Smooth muscle cell (in vitro differentiated cells): ENCODE measurements at regions not wholly inside any gene's neighbourhood (a gene's known extent, or its start where the extent isn't known, plus 50 kb on each side); places are given as distances from the start of the nearest gene placed in this dataset.

ENCODE experiments used
- DNase-seq: peaks from one replicate; lab custom pipeline; 2025; ENCODE audit not compliant: unreplicated experiment; lab: John Stamatoyannopoulos, UW
- H2AFZ ChIP-seq: fragments of 200-600 bp; sonication (generic); 2 replicates; pipeline ENCODE4 v1.6.0; 2016; ENCODE audit warnings: antibody characterized with exemption, low read depth, mild to moderate bottlenecking
- H3F3A ChIP-seq: fragments of 200-600 bp; sonication (generic); 2 replicates; pipeline ENCODE4 v1.6.0; 2017; ENCODE audit warnings: antibody characterized with exemption, low read depth
- H3K27ac ChIP-seq: fragments of 200-600 bp; sonication (generic); 2 replicates; pipeline ENCODE4 v1.5.1; 2016; ENCODE audit warnings: low read depth, mild to moderate bottlenecking
- H3K27me3 ChIP-seq: fragments of 200-600 bp; sonication (generic); 2 replicates; pipeline ENCODE4 v1.6.1; 2016; ENCODE audit warnings: low read depth, mild to moderate bottlenecking
- H3K36me3 ChIP-seq: fragments of 200-600 bp; sonication (generic); 2 replicates; pipeline ENCODE4 v1.5.1; 2016; ENCODE audit warnings: low read depth
- H3K4me1 ChIP-seq: fragments of 200-600 bp; sonication (generic); 2 replicates; pipeline ENCODE4 v1.5.1; 2016; ENCODE audit warnings: low read depth
- H3K4me2 ChIP-seq: fragments of 200-600 bp; sonication (generic); 2 replicates; pipeline ENCODE4 v1.6.0; 2016; ENCODE audit warnings: mild to moderate bottlenecking
- H3K4me3 ChIP-seq: fragments of 200-600 bp; sonication (generic); 2 replicates; pipeline ENCODE4 v1.5.1; 2016; ENCODE audit warnings: mild to moderate bottlenecking
- H3K79me2 ChIP-seq: fragments of 200-600 bp; sonication (generic); 2 replicates; pipeline ENCODE4 v1.6.0; 2016; ENCODE audit warnings: low read depth, mild to moderate bottlenecking
- H3K9ac ChIP-seq: fragments of 200-600 bp; sonication (generic); 2 replicates; pipeline ENCODE4 v1.6.0; 2016; ENCODE audit warnings: low read depth
- H3K9me3 ChIP-seq: fragments of 200-600 bp; sonication (generic); replicated peaks from 2 replicates; pipeline ENCODE4 v1.5.1; 2016; ENCODE audit warnings: low read depth
- H4K20me1 ChIP-seq: fragments of 200-600 bp; sonication (generic); 2 replicates; pipeline ENCODE4 v1.6.0; 2016; ENCODE audit warnings: low read depth
- WGBS: methylation state at CpG from one replicate; pipeline ENCODE4 v1.1.7; 2016; ENCODE audit warnings: low lambda C conversion rate; 5-methylcytosine and 5-hydroxymethylcytosine counted together
- TF ChIP-seq, protein P1 (sequence below): fragments of 200-600 bp; sonication (generic); IDR thresholded peaks from 2 replicates; pipeline ENCODE4 v1.5.1; 2017; ENCODE audit warnings: borderline replicate concordance, mild to moderate bottlenecking, antibody characterized with exemption; ENCODE audit not compliant: insufficient read depth, poor library complexity, severe bottlenecking

GRCh38 chr16:48459167-48459566, 74.0 kb upstream of the SIAH1 start:
- Histone ChIP-seq H3K27ac (peak overlapping the region; percentile 51), H3F3A (no peaks in the 10 kb centered on the region), H3K4me3 (no peak overlapping the region), H2AFZ (no peak overlapping the region), H3K9me3 (peaks cover under 1% of the 10 kb centered on the region), H3K4me1 (no peaks in the 10 kb centered on the region), H3K4me2 (no peak overlapping the region), H3K79me2 (no peaks in the 10 kb centered on the region), H3K9ac (no peak overlapping the region), H3K36me3 (no peaks in the 10 kb centered on the region), H3K27me3 (peaks cover 52% of the 10 kb centered on the region), H4K20me1 (no peaks in the 10 kb centered on the region)
- TF ChIP-seq, protein P1, sequence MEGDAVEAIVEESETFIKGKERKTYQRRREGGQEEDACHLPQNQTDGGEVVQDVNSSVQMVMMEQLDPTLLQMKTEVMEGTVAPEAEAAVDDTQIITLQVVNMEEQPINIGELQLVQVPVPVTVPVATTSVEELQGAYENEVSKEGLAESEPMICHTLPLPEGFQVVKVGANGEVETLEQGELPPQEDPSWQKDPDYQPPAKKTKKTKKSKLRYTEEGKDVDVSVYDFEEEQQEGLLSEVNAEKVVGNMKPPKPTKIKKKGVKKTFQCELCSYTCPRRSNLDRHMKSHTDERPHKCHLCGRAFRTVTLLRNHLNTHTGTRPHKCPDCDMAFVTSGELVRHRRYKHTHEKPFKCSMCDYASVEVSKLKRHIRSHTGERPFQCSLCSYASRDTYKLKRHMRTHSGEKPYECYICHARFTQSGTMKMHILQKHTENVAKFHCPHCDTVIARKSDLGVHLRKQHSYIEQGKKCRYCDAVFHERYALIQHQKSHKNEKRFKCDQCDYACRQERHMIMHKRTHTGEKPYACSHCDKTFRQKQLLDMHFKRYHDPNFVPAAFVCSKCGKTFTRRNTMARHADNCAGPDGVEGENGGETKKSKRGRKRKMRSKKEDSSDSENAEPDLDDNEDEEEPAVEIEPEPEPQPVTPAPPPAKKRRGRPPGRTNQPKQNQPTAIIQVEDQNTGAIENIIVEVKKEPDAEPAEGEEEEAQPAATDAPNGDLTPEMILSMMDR, result no peak
- no peak for DNase-seq
- WGBS, result 88% methylated on average over 3 of the region's 3 CpGs

GRCh38 chr16:48454051-48454450, 68.8 kb upstream of the SIAH1 start:
- no peaks in the 10 kb centered on the region for H3K79me2 ChIP-seq
- WGBS, result 93% methylated on average over 7 of the region's 7 CpGs
- TF ChIP-seq, protein P1, result no peak
- H3K9ac ChIP-seq, result no peak overlapping the region
- H3K4me3 ChIP-seq, result no peak overlapping the region
- no peaks in the 10 kb centered on the region for H4K20me1 ChIP-seq
- H2AFZ ChIP-seq, result no peak overlapping the region
- no peaks in the 10 kb centered on the region for H3K36me3 ChIP-seq
- H3F3A ChIP-seq, result no peaks in the 10 kb centered on the region
- H3K9me3 ChIP-seq, result no peaks in the 10 kb centered on the region
- H3K4me2 ChIP-seq, result no peak overlapping the region
- H3K4me1 ChIP-seq, result no peaks in the 10 kb centered on the region
- no peak overlapping the region for H3K27ac ChIP-seq
- H3K27me3 ChIP-seq, result peaks cover 48% of the 10 kb centered on the region
- no peak for DNase-seq

DNA sequence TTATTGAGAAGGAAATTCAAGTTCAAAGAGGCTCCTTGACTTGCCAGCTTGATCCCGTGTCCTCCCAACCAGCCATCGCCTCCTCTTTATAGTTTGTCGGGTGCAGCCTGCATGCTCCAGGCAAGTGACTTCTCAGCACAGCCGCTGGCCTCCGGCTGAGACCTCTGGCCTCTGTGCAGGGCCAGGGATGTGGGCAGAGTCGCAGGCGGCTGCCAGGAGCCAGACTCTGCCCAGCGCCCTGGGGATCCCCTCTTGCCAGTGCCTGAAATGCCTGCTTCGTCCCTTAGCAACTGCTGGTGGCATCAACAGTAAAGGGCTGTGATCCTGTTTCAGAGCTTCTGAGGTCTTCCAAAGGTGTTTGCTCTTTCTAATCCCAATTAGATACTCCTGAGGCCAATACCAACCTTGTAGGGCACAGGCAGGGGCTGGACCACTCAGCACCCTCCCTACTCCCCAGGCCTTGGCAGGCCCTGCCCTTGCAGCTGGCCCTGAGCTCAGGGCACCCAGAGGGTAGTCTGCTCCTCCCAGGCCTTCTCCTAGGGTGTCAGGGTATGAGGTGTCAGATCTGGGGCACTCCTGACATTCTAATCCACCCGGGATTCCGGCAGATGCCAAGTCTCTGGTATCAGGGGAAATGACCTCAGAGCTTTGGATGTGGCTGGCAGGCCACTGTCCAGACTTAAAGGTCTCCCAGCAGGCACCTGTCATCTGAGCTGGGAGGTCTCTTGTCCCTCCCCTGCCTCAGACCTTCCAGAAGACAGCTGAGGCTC, 68.0 kb upstream of the SIAH1 start:
- no peaks in the 10 kb centered on the region for H3K36me3 ChIP-seq
- TF ChIP-seq, protein P1, result no peak
- WGBS, result 94% methylated on average over 11 of the region's 11 CpGs
- no peaks in the 10 kb centered on the region for H3F3A ChIP-seq
- no peak overlapping the region for H3K4me2 ChIP-seq
- no peaks in the 10 kb centered on the region for H3K9me3 ChIP-seq
- H3K4me3 ChIP-seq, result no peak overlapping the region
- no peak overlapping the region for H2AFZ ChIP-seq
- H3K27me3 ChIP-seq, result peaks cover 53% of the 10 kb centered on the region
- no peaks in the 10 kb centered on the region for H3K4me1 ChIP-seq
- H3K9ac ChIP-seq, result no peak overlapping the region
- H3K27ac ChIP-seq, result no peak overlapping the region
- H3K79me2 ChIP-seq, result no peaks in the 10 kb centered on the region
- no peak for DNase-seq
- H4K20me1 ChIP-seq, result no peaks in the 10 kb centered on the region

DNA sequence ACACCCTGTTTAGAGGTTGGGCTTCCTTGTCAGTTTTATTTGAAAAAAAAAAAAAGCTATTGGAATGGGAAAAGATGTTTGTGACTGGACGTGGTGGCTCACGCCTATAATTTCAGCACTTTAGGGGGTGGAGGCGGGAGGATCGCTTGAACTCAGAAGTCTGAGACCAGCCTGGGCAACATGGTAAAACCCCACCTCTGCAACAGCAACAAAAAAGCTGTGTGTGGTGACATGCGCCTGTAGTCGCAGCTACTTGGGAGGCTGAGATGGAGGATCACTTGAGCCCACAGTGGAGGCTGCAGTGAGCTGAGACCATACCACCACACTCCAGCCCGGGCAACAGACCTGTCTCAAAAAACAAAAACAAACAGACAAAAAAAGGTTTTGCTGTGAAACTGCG, 66.1 kb upstream of the SIAH1 start:
- Histone ChIP-seq H2AFZ (no peak overlapping the region), H3K9me3 (no peaks in the 10 kb centered on the region), H3F3A (no peaks in the 10 kb centered on the region), H3K4me2 (no peak overlapping the region), H3K27me3 (peaks cover 44% of the 10 kb centered on the region), H3K9ac (no peak overlapping the region), H4K20me1 (no peaks in the 10 kb centered on the region), H3K36me3 (no peaks in the 10 kb centered on the region), H3K79me2 (no peaks in the 10 kb centered on the region), H3K27ac (no peak overlapping the region), H3K4me1 (no peaks in the 10 kb centered on the region), H3K4me3 (no peak overlapping the region)
- DNase-seq, result no peak
- WGBS, result 93% methylated on average over 8 of the region's 8 CpGs
- TF ChIP-seq, protein P1, result no peak
